Subcutaneous abdominal adipose tissue (tissue), 5 donors: ENCODE measurements at regions not wholly inside any gene's neighbourhood (a gene's known extent, or its start where the extent isn't known, plus 50 kb on each side); places are given as distances from the start of the nearest gene placed in this dataset.
"Not testable (repeated sequence)": the region's sequence is repeated elsewhere in the genome, so short reads cannot be mapped to it uniquely, and the experiment has no call there.

ENCODE experiments used
- H3K27ac ChIP-seq: one replicate; pipeline ENCODE4 v1.7.0; 2013; ENCODE audit warnings: low read depth, mild to moderate bottlenecking, inconsistent platforms, low read length, moderate library complexity
- H3K27me3 ChIP-seq, 5 donors: one replicate each; pipeline ENCODE4 v1.7.0; 2013; ENCODE audit warnings: low read length in 5 of 5, inconsistent platforms in 1 of 5; ENCODE audit not compliant: control insufficient read depth in 5 of 5, insufficient read depth in 4 of 5
- H3K36me3 ChIP-seq, 5 donors: one replicate each; pipeline ENCODE4 v1.7.0; 2013; ENCODE audit warnings: low read length in 5 of 5; ENCODE audit not compliant: control insufficient read depth in 5 of 5, insufficient read depth in 5 of 5
- H3K4me1 ChIP-seq, 5 donors: one replicate each; pipeline ENCODE4 v1.7.0; 2013; ENCODE audit warnings: low read length in 5 of 5, mild to moderate bottlenecking in 3 of 5, moderate library complexity in 1 of 5; ENCODE audit not compliant: control insufficient read depth in 5 of 5, insufficient read depth in 5 of 5
- H3K4me3 ChIP-seq, 5 donors: one replicate each; pipeline ENCODE4 v1.7.0; 2013; ENCODE audit warnings: low read length in 5 of 5, low read depth in 1 of 5
- H3K9ac ChIP-seq, 5 donors: one replicate each; pipeline ENCODE4 v1.7.0; 2013; ENCODE audit warnings: low read length in 5 of 5, mild to moderate bottlenecking in 4 of 5, moderate library complexity in 3 of 5
- H3K9me3 ChIP-seq, 5 donors: one replicate each; pipeline ENCODE4 v1.7.0; 2013; ENCODE audit warnings: low read length in 5 of 5; ENCODE audit not compliant: control insufficient read depth in 5 of 5
- donor health status: healthy.
- donor health status: healthy.
- donor health status: healthy.
- donor health status: healthy.
- donor health status: healthy.

DNA sequence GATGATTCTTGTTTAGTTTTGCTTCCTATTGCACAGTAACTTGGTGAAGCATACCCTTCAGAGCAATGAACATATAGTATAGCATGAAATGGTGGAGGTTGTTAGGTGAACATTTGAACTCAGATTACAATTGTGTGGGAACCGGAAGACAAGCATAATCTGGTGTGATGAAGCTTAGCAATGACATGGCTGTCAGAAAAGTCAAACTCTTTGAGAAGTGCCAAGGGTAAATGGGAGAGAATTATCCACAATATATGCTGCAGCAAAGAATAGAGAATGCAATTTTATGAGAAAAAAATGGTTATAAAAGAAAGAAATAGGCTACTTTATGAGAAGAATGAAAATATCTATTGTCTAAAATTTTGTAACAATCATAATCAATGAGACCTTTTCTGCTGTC lies 1536.7 kb downstream of the SI start:
- H3K27ac ChIP-seq, result no peak overlapping the region
- no peaks in the 10 kb centered on the region for H3K36me3 ChIP-seq
- H3K4me3 ChIP-seq, result no peak overlapping the region
- no peak overlapping the region for H3K9ac ChIP-seq
- H3K27me3 ChIP-seq, result no peaks in the 10 kb centered on the region
- no peaks in the 10 kb centered on the region for H3K4me1 ChIP-seq
- no peaks in the 10 kb centered on the region for H3K9me3 ChIP-seq

GRCh38 chr3:163538387-163538786 lies 1539.9 kb downstream of the SI start:
- H3K4me1 ChIP-seq, result no peaks in the 10 kb centered on the region
- H3K9ac ChIP-seq, result no peak overlapping the region
- no peaks in the 10 kb centered on the region for H3K36me3 ChIP-seq
- H3K27me3 ChIP-seq, result no peaks in the 10 kb centered on the region
- no peaks in the 10 kb centered on the region for H3K9me3 ChIP-seq
- H3K4me3 ChIP-seq, result no peak overlapping the region
- H3K27ac ChIP-seq, result no peak overlapping the region

- no peaks in the 10 kb centered on the region for H3K27me3 ChIP-seq
- H3K4me3 ChIP-seq, result no peak overlapping the region
- H3K4me1 ChIP-seq, result no peaks in the 10 kb centered on the region
- H3K9ac ChIP-seq, result no peak overlapping the region
- no peaks in the 10 kb centered on the region for H3K9me3 ChIP-seq
- no peaks in the 10 kb centered on the region for H3K36me3 ChIP-seq
- no peak overlapping the region for H3K27ac ChIP-seq
Observed at GRCh38 chr3:163533381-163533780, 1544.9 kb downstream of the SI start.

GRCh38 chr3:163523375-163523774 lies 1554.9 kb downstream of the SI start:
- Histone ChIP-seq H3K27me3 (no peaks in the 10 kb centered on the region), H3K9me3 (no peaks in the 10 kb centered on the region)

DNA sequence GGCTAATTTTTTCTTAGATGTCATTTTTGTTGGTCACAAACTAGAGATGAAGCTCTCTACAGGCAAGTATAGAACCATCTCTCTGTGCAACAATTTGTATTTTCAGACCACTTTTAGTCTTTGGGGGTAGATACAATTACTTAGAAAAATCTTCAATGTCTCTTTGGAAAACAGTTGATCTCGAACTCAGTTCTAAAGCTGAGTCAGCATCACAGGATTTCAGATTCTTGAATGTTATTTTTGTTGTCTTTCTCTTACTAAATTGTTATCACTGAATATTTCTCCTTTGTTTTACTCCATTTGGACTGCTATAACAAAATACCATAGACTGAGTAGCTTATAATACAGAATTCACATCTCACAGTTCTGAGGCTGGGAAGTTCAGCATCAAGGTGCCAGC lies 1557.0 kb downstream of the SI start:
- H3K36me3 ChIP-seq, result no peaks in the 10 kb centered on the region
- H3K9ac ChIP-seq, result no peak overlapping the region
- H3K4me1 ChIP-seq, result no peaks in the 10 kb centered on the region
- H3K4me3 ChIP-seq, result no peak overlapping the region
- no peak overlapping the region for H3K27ac ChIP-seq
- H3K27me3 ChIP-seq, result no peaks in the 10 kb centered on the region
- no peaks in the 10 kb centered on the region for H3K9me3 ChIP-seq

More at GRCh38 chr3:163523375-163523774, 1554.9 kb downstream of the SI start:
- H3K4me1 ChIP-seq, result no peaks in the 10 kb centered on the region
- no peak overlapping the region for H3K27ac ChIP-seq
- no peaks in the 10 kb centered on the region for H3K36me3 ChIP-seq
- no peak overlapping the region for H3K9ac ChIP-seq
- no peak overlapping the region for H3K4me3 ChIP-seq

DNA sequence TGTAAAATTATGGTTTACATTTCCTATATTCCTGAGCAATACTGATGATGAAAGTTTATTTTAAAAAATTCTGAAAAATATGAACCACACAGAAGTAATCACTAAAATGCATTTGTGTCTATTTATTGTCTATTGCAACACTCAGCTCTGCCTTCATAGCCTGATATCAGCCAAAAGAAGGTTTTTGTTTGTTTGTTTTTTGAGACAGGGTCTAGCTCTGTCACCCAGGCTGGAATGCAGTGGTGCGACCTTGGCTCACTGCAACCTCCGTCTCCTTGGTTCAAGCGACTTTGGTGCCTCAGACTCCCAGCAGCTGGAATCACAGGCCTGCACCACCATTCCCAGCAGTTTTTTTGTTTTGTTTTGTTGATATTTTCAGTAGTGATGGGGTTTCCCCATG lies 1560.2 kb downstream of the SI start:
- H3K9ac ChIP-seq, result no peak overlapping the region
- no peaks in the 10 kb centered on the region for H3K9me3 ChIP-seq
- no peaks in the 10 kb centered on the region for H3K27me3 ChIP-seq
- H3K27ac ChIP-seq, result no peak overlapping the region
- no peaks in the 10 kb centered on the region for H3K36me3 ChIP-seq
- H3K4me1 ChIP-seq, result no peaks in the 10 kb centered on the region
- H3K4me3 ChIP-seq, result no peak overlapping the region

DNA sequence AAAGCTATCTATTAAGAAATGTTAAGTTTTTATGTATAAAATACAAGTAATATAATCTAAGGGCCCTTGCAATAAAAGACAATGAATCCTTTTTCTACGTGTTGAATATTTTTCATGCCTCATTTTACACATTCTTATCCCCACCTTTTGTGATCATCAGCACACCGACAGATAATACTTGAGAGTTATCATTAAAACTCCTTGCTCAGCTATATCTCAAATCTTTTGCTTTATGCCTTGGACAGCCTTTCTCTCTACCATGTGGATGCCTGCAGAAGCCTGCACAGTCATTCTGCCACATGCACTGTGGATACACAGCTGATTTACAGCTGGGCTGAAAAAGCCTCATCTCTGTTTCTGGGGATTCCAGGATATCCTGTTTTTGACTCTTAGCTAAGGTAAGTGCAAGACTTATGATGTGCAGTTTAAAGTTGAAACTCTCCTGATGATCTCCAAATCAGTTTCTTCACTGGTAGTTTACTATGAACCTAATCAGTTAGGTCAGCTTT lies 1565.1 kb downstream of the SI start:
- Histone ChIP-seq H3K9ac (no peak overlapping the region), H3K36me3 (no peaks in the 10 kb centered on the region), H3K9me3 (no peaks in the 10 kb centered on the region), H3K27ac (no peak overlapping the region), H3K27me3 (no peaks in the 10 kb centered on the region), H3K4me3 (no peak overlapping the region), H3K4me1 (no peaks in the 10 kb centered on the region)

DNA sequence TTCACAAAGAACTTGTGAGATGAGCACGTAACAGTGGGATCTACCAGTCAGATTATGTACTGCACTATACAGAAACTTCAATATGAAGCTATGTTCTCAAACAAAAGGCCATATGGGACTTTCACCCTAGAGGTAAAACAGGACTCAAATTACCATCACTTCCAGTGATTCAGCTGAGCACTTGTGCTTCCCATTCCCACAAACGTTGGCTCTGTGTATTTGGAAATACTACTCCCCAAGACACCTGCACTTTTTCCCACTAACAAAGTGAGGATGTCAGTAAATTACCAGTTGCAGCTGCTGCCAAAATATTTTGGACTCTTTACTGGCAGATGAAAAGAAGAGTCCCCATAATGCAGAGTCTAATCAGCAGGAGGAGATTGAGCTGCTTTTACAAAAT lies 1570.1 kb downstream of the SI start:
- H3K9me3 ChIP-seq, result no peaks in the 10 kb centered on the region
- no peaks in the 10 kb centered on the region for H3K36me3 ChIP-seq
- no peaks in the 10 kb centered on the region for H3K27me3 ChIP-seq
- H3K4me1 ChIP-seq, result no peaks in the 10 kb centered on the region
- no peak overlapping the region for H3K4me3 ChIP-seq
- H3K9ac ChIP-seq, result no peak overlapping the region
- no peak overlapping the region for H3K27ac ChIP-seq

DNA sequence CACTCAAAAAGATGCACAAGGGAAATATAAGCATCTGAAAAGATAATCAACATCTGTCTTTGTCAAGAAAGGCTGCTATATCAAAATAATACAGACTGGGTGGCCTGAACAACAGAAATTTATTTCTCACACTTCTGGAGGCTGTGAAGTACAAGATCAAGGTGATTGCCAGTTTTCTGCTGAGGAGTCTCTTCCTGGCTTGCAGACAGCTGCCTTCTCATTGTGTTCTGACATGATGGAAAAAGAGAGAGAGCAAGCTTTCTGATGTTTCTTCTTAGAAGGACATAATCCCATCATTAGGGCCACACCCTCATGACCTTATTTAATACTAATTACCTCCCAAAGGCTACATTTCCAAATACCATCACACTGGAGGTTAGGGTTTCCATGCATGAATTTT lies 1573.3 kb downstream of the SI start:
- H3K36me3 ChIP-seq, result no peaks in the 10 kb centered on the region
- H3K9ac ChIP-seq, result no peak overlapping the region
- no peaks in the 10 kb centered on the region for H3K27me3 ChIP-seq
- no peak overlapping the region for H3K27ac ChIP-seq
- no peaks in the 10 kb centered on the region for H3K4me1 ChIP-seq
- no peaks in the 10 kb centered on the region for H3K9me3 ChIP-seq
- H3K4me3 ChIP-seq, result no peak overlapping the region

DNA sequence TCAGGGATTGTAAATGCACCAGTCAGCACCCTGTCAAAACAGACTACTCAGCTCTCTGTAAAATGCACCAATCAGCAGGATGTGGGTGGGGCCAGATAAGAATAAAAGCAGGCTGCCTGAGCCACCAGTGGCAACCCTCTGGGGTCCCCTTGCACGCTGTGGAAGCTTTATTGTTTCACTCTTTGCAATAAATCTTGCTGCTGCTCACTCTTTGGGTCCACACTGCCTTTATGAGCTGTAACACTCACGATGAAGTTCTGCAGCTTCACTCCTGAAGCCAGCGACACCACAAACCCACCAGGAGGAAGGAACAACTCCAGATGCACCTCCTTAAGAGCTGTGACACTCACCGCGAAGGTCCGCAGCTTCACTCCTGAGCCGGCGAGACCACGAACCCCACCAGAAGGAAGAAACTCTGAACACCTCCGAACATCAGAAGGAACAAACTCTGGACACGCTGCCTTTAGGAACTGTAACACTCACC lies 1578.5 kb downstream of the SI start:
- H3K36me3 ChIP-seq, H3K9ac ChIP-seq, H3K27me3 ChIP-seq, H3K27ac ChIP-seq, H3K4me1 ChIP-seq, H3K9me3 ChIP-seq, H3K4me3 ChIP-seq: not testable (repeated sequence)
